ENCODE measurements at regions not wholly inside any gene's neighbourhood (a gene's known extent, or its start where the extent isn't known, plus 50 kb on each side); places are given as distances from the start of the nearest gene placed in this dataset.

DNA sequence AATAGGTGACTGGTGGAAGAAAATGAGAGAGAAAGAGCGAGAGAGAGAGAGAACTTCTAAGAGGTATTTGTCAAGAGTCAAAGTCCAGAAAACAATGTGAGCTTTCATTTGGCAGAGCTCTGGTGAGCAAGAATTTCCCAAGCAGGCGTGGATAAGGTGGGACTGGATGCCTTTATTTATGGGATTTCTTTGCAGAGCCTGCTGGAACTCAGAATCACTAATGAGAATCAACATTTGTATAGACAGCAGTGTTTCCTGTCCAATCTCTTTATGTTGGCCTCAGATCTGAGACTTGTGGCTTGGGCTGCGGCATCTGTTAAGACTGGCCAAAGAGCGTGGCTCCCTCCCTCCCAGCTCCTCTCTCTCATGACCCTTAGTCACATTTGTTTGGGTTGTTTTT lies 67.9 kb upstream of the TBL1X start:
- no peak for TF ChIP-seq EZH2 (IDR thresholded peaks at IDR 0.05; ENCODE audit: insufficient read depth, poor library complexity, severe bottlenecking)
- TF ChIP-seq EZH2phosphoT487 (IDR thresholded peaks at IDR 0.05; ENCODE audit: insufficient read depth, low read depth) = no peak

Data from GM23248 (cell line).